Transverse colon (tissue), 4 donors: ENCODE measurements at regions not wholly inside any gene's neighbourhood (a gene's known extent, or its start where the extent isn't known, plus 50 kb on each side); places are given as distances from the start of the nearest gene placed in this dataset.

Experiments
- CTCF ChIP-seq, 5 experiments: fragments of 200-600 bp in 3 of 5; fragments of 450-650 bp in 2 of 5; sonication (generic) in 3 of 5; IDR thresholded peaks; 1 replicate in 2 of 5; 2 replicates in 3 of 5; pipeline ENCODE4 v1.5.1; 2016 to 2017; ENCODE audit warnings: antibody characterized with exemption in 5 of 5, inconsistent platforms in 3 of 5, mild to moderate bottlenecking in 2 of 5, moderate library complexity in 1 of 5
- EP300 ChIP-seq: sonication (generic); formaldehyde crosslinking; IDR thresholded peaks from one replicate; pipeline ENCODE4 v1.6.1; 2017; ENCODE audit warnings: antibody characterized with exemption, low read depth
- POLR2A ChIP-seq: fragments of 450-650 bp; IDR thresholded peaks from one replicate; pipeline ENCODE4 v1.6.1; 2016; ENCODE audit warnings: antibody characterized with exemption, mild to moderate bottlenecking, moderate library complexity
- POLR2AphosphoS5 ChIP-seq, 3 donors: sonication (generic); formaldehyde crosslinking; IDR thresholded peaks; one replicate each; pipeline ENCODE4 v1.6.1; 2016; ENCODE audit warnings: antibody characterized with exemption in 3 of 3

GRCh38 chr3:176208915-176209314 is 988.4 kb downstream of the TBL1XR1 start:
- no peak for TF ChIP-seq POLR2A
- TF ChIP-seq CTCF (IDR thresholded peaks at IDR 0.05), result no peak
- no peak for TF ChIP-seq EP300
- TF ChIP-seq POLR2AphosphoS5 (IDR thresholded peaks at IDR 0.05), result no peak
